ENCODE measurements at regions not wholly inside any gene's neighbourhood (a gene's known extent, or its start where the extent isn't known, plus 50 kb on each side); places are given as distances from the start of the nearest gene placed in this dataset.

DNA sequence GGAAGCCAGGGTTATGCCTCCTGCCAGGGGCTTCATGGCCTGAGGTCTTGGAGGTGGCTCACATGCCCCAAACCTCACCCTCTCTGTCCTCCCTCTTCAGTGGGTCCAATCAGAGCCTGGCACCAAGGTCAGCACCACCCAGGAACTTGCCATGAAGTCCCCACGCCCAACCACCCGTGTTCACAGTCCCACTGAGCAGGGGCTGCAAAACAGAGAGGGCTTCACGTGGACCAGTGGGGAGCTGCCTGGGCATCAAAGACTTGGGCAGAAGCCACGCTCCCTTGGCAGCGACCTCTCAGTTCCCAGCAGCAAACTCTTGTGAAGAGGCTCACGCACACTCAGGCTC, 425.8 kb upstream of the B3GAT1 start:
- no peak overlapping the region for H2BK5ac ChIP-seq (ENCODE audit: insufficient read length, low read length)
- no CpG with 5 or more reads among the region's 6 CpGs for WGBS (ENCODE audit: extremely low coverage, insufficient read length, low lambda C conversion rate)
- Mint-ChIP-seq H3K27ac (no peak overlapping the region), H3K27me3 (ENCODE audit: low read depth) (peaks cover 26% of the 10 kb centered on the region), H3K9me3 (peaks cover 1 to 3% of the 10 kb centered on the region in 2 experiments; a peak in 3 of 5 replicates), H3K4me1 (no peaks in the 10 kb centered on the region), H3K4me3 (no peak overlapping the region), H3K36me3 (ENCODE audit: insufficient read depth in 1 of 3, low read depth in 3 of 3) (no peaks in the 10 kb centered on the region)
- no peak overlapping the region for H2BK20ac ChIP-seq (ENCODE audit: low read depth, low read length, poor library complexity, severe bottlenecking)
- no peaks in the 10 kb centered on the region for H3K9me3 ChIP-seq (ENCODE audit: control insufficient read depth, low read depth, low read length)
- TF ChIP-seq, protein P1, sequence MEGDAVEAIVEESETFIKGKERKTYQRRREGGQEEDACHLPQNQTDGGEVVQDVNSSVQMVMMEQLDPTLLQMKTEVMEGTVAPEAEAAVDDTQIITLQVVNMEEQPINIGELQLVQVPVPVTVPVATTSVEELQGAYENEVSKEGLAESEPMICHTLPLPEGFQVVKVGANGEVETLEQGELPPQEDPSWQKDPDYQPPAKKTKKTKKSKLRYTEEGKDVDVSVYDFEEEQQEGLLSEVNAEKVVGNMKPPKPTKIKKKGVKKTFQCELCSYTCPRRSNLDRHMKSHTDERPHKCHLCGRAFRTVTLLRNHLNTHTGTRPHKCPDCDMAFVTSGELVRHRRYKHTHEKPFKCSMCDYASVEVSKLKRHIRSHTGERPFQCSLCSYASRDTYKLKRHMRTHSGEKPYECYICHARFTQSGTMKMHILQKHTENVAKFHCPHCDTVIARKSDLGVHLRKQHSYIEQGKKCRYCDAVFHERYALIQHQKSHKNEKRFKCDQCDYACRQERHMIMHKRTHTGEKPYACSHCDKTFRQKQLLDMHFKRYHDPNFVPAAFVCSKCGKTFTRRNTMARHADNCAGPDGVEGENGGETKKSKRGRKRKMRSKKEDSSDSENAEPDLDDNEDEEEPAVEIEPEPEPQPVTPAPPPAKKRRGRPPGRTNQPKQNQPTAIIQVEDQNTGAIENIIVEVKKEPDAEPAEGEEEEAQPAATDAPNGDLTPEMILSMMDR (conservative IDR thresholded peaks at IDR 0.05): no peak
- no peaks in the 10 kb centered on the region for H3K79me1 ChIP-seq (ENCODE audit: insufficient read depth, low read depth, low read length, poor library complexity, severe bottlenecking)
- H3K23ac ChIP-seq (ENCODE audit: insufficient read length, low read depth, low read length): no peak overlapping the region
- no peaks in the 10 kb centered on the region for H3K4me1 ChIP-seq (ENCODE audit: insufficient read depth, low read length)
- H3K23me2 ChIP-seq (ENCODE audit: insufficient read length, low read depth, low read length, poor library complexity, severe bottlenecking): no peaks in the 10 kb centered on the region
- H3K9ac ChIP-seq (ENCODE audit: extremely low read depth, insufficient read length, low read length): no peak overlapping the region
- H4K8ac ChIP-seq (replicated peaks; ENCODE audit: insufficient read length, low read depth, low read length): no peak overlapping the region
- H3K18ac ChIP-seq (ENCODE audit: insufficient read length, low read depth, low read length): no peak overlapping the region
- H2AK5ac ChIP-seq (ENCODE audit: insufficient read length, low read length): no peak overlapping the region
- no peak overlapping the region for H3K4me2 ChIP-seq (ENCODE audit: insufficient read depth, insufficient read length, low read length)
- H4K5ac ChIP-seq (ENCODE audit: insufficient read length, low read depth, low read length): no peak overlapping the region
- H4K20me1 ChIP-seq (ENCODE audit: control insufficient read depth, insufficient read depth, insufficient read length): no peaks in the 10 kb centered on the region
- no peak overlapping the region for H4K91ac ChIP-seq (ENCODE audit: insufficient read length, low read depth, low read length)
- no peak for DNase-seq
- H3K79me2 ChIP-seq (ENCODE audit: insufficient read depth, low read length): no peaks in the 10 kb centered on the region
- H2AFZ ChIP-seq (ENCODE audit: low read length): no peak overlapping the region
- H3K56ac ChIP-seq (ENCODE audit: insufficient read length, low read depth, low read length): no peak overlapping the region
- no peak overlapping the region for H2BK15ac ChIP-seq (ENCODE audit: low read depth, low read length)
- H3K4ac ChIP-seq (ENCODE audit: low read depth, low read length): no peak overlapping the region
- H3K27me3 ChIP-seq (ENCODE audit: insufficient read depth, low read length): no peaks in the 10 kb centered on the region
- H2BK12ac ChIP-seq (ENCODE audit: insufficient read length, low read depth, low read length): no peak overlapping the region
- H3K14ac ChIP-seq (ENCODE audit: insufficient read depth, low read length): no peak overlapping the region; the same call in 1 of the 2 replicates
- no peak overlapping the region for H3T11ph ChIP-seq (ENCODE audit: low read length)
- H3K27ac ChIP-seq (ENCODE audit: insufficient read length, low read depth, low read length): no peak overlapping the region
- no peak overlapping the region for H2BK120ac ChIP-seq (ENCODE audit: low read depth, low read length, poor library complexity, severe bottlenecking)
